Eye (tissue), 1 donor: ENCODE measurements at regions not wholly inside any gene's neighbourhood (a gene's known extent, or its start where the extent isn't known, plus 50 kb on each side); places are given as distances from the start of the nearest gene placed in this dataset.

Experiments
- DNase-seq: peaks from one replicate; pipeline ENCODE4 v3.0.0-alpha.2; 2015

- DNase-seq: no peak
Observed at GRCh38 chr7:441684-442421, 77.8 kb downstream of the PDGFA start.

GRCh38 chr7:442457-442856 is 77.2 kb downstream of the PDGFA start:
- no peak for DNase-seq

GRCh38 chr7:443279-443833 is 76.3 kb downstream of the PDGFA start:
- no peak for DNase-seq

DNA sequence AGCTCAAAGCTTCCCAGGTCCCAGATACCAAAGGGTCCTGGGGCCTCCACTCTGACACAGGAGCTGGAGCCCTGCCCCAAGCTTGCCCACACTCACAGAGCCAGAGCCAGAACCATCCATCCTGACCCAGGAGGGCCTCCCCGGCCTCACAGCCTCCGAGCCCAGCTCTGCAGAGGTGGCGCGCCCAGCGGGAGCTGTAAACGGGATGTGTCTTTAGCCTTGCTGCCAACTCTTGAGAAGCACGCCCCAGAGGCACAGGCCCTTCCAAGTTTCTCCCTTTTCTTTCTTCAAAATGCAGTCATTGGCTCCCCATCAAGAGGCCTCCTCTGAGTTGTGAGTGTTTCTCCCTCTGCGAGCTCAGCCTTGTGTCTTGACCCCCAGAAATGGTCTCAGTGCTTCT is 75.0 kb downstream of the PDGFA start:
- no peak for DNase-seq

GRCh38 chr7:445020-445419 is 74.6 kb downstream of the PDGFA start:
- DNase-seq: no peak

- DNase-seq: no peak
Observed at GRCh38 chr7:445563-446288, 73.9 kb downstream of the PDGFA start.

- no peak for DNase-seq
Observed at GRCh38 chr7:446289-446935, 73.2 kb downstream of the PDGFA start.
